ENCODE measurements at regions not wholly inside any gene's neighbourhood (a gene's known extent, or its start where the extent isn't known, plus 50 kb on each side); places are given as distances from the start of the nearest gene placed in this dataset.

GRCh38 chr1:168865850-168866620 is 137.0 kb upstream of the DPT start:
- TF ChIP-seq POLR2A (IDR thresholded peaks at IDR 0.05; ENCODE audit: low read length) (no peak), GATA1 (IDR thresholded peaks at IDR 0.05; ENCODE audit: low read depth, low read length) (no peak)
